Fibroblast of skin of right biceps (primary cell): ENCODE measurements at regions not wholly inside any gene's neighbourhood (a gene's known extent, or its start where the extent isn't known, plus 50 kb on each side); places are given as distances from the start of the nearest gene placed in this dataset.
"Not testable (repeated sequence)": the region's sequence is repeated elsewhere in the genome, so short reads cannot be mapped to it uniquely, and the experiment has no call there.

Experiments used
- DNase-seq: peaks from one replicate; pipeline ENCODE4 v3.0.0-alpha.2; 2013

DNA sequence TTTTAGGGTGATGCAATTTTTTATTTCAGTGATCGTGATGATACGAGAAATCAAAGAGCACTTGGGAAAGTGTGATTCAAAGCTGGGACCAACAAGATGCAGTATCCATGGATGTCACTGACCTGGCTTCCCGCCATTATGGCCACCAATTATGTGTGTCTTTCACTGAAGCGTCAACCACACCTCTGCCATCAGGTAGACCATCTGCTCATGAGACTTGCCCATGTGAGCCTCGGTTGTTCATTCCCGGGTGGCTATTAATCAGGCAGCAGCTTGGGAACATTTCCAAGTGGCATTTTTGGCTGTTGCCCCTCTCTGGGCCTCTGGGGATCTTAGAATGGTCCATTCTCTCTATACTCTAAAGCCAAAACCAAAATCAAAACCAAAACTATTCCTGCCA lies 436.0 kb upstream of the ADAMTSL1 start:
- no peak for DNase-seq

DNA sequence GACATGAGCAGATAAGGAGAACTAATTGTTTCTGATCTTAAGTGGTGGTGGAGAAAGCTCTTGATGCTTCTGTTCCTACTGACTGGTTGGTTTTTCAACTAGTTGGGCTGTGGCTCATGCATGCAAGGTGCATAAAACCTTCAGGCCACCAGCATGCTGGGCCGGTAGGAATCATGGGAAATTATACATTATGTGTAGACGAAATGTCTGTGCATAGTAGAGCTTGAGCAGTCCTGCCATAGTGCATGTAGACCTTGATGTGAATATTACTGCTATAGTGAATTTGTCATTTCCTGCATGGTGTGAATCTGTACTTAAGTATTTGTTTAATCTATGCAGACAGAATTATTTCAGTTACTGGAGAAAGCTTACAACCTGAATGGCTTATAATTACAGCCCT lies 433.6 kb upstream of the ADAMTSL1 start:
- no peak for DNase-seq

DNA sequence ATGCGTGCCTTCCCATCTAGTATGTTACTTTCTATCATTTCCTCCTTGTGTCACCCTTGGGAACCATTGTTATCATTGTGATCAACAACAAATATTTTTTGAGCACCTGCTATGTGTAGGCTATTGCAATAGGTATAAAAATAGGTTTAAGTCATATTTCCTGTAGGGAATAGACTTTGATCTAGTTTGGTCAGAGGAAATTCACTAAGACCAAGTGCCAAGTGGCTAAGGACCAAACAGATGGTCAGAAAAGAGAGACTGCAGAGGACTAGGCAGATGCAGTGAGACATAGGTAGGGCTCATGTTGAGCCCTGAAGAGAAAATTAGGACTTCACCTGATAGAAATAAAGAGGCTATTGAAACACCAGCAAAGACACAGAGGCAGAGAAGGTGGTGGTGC lies 430.0 kb upstream of the ADAMTSL1 start:
- no peak for DNase-seq

DNA sequence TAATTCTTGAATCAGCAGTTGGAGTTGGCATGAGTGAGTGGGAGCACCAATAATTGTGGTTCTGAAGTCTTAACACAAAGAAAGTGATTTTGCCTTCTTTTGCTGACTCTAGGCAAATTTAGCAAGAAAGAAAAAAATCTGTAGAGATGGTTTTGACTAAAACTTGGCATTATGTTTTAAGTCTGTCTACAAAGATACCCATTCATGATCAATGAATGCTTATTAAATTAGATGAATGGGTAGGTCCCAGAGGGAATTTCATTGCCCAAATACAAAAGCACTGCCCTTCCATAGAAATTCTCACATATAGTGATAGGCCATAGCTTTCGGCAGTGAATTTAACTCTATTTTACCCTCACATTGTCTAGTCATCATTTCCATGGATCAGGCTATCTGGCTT lies 428.6 kb upstream of the ADAMTSL1 start:
- no peak for DNase-seq

DNA sequence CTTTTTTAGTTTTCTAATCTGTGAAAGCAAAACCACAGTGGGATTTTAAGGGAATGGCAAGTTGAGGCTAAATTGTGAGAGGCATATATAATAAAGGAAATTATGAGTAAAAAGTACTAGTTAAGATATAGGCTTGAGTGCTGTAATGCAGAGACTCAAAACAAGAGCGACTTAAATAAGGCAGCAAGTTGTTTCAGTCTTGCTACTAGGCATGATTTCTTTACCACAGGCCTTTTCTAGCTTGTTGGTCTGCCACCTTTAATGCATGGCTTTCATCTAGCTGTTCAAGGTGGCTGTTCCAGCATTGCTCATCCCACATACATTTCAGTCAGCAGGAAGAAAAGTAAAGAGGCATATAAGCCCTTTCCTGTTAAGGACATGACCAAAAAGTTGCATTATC lies 427.9 kb upstream of the ADAMTSL1 start:
- DNase-seq: no peak

DNA sequence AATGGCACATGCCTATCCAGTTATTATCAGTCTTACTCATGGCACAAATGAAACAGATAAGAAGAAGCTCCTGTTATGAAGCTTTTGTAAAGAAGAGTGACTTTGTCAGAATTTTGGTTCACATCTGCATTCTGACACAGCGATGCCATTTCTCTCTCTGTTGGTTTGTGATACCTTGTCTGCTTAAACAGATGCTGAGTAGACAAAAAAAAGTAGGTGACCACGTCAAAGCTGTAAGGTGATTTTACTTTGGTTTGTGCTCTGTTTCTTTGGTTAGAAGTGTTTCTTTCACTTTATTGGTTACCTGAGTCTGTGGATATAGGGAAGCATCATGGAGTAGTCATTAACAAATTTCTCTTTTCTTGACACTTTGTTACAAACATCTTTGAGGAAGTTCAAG lies 422.3 kb upstream of the ADAMTSL1 start:
- DNase-seq: no peak

DNA sequence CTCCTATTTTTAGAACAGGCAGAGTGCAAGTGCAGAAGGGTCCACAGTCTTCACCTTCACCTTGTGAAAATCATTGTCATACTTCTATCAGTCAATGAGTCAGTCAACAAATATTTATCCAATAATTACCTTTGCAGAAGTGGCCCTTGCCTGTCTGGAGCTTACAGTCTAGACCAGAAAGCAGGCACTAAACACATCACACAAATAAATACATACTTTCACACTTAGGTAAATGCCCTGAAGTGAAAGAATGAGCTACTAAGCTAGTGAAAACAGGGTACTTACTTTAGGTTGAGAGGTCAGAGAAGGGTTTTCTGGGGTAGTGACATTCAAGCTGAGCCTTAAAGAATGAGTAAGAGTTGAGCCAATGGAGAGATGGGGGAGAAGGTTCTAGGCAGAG lies 421.9 kb upstream of the ADAMTSL1 start:
- DNase-seq: no peak

DNA sequence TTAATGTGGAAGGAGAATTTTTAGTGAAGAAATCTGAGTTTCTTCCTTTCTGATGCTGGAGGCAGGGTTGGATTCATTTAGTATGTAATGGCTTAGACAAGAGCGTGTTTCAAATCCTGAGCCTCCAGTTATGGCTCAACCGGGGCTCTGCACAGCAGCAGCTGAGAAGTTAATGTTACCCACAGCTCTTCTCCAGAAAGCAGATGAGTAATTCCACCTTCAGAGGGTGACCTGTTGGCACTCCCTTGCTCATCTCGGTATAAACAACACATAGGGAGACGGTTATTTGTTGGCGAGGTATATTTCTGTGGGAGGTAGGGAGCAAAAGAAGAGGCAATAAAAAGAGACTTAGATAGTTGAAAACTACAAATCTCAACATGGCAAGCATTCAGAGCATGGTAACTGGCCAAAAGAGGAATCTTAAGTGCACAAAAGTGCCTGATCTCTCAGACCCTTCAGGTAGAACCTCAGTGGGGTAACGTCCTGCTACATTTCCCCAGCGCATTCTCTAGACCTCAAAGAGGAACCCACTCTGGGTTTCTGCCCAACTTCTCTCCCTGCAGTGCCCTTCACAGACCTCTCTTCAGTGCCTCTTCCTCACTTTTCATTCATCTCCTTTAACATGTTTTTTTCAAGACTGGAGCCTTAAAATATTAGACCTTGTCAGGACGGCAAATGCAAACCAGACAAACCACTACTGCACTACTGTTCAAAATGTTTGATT lies 417.5 kb upstream of the ADAMTSL1 start:
- DNase-seq: no peak

DNA sequence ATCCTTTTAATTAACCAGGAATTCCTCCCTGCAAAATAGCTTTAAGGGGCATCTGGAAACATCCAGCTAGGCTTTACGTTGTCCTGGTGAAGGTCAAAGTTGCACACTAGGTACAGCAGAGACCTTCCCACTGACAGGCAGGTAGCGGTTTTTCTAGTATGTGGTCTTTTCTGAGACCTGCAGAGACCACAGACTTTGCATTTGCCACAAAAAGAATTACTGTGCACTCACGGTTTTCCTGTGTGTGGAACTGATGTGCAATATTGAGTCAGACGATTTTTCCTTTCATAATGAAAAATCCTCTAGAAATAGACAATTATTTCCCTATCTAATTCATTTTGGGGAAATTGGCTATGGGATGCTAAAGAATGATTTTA lies 417.0 kb upstream of the ADAMTSL1 start:
- no peak for DNase-seq

DNA sequence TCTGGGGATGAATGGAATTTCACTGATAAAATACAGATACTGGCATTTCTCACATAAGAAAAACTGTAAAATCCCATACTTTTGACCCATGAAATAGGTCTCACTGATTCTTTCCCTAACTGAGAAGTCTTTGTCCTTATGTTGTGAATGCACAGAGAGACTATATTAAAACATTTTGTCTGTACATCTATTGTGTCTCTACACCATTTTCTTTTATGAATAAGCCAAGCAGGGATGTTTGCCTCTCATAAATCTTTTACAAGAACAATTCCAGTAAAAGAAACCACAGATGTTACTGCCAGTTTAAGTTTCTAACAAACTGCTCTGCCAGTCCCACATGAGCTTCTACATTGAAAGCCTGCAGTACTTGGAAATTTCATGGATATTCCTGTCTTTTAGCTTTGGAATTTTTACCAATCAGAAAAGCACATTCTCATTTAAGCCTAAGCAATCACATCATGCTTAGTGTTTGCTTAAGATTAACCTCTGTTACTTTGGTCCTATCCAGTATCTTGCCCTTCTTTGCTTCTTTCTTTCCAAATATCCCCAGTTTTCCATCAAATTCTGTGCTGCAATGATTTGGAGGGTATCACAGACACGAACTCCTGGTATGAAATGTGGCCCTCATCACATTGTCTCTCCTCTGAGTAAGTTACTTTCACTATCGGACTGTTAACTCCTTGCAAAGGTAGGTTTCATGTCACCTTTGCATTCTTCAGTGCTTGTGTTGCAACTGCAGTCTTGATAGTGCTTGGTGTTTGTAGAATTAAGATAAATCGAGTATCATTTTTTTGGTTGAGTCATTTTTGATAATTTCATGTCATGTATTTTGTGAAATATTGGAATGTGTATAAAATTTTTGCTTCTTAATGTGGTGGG lies 415.1 kb upstream of the ADAMTSL1 start:
- DNase-seq: no peak

DNA sequence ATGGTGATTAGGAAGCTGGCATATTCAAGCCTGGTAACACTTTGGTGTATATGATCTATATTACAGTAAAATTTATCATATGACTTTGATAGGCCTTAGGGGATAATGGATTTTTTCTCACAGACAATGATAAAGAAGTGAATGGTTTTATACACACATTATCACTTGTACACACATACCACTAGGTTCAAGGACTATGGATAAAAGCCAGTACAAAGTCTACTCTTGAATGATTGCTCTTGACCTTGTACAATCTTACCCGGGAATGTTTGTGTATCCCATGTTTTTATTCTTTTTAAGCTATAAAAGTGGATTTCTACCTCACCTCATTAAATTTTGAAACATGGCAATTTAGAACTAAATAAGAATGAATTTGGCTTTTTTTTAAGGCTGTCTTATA lies 414.5 kb upstream of the ADAMTSL1 start:
- DNase-seq: no peak

DNA sequence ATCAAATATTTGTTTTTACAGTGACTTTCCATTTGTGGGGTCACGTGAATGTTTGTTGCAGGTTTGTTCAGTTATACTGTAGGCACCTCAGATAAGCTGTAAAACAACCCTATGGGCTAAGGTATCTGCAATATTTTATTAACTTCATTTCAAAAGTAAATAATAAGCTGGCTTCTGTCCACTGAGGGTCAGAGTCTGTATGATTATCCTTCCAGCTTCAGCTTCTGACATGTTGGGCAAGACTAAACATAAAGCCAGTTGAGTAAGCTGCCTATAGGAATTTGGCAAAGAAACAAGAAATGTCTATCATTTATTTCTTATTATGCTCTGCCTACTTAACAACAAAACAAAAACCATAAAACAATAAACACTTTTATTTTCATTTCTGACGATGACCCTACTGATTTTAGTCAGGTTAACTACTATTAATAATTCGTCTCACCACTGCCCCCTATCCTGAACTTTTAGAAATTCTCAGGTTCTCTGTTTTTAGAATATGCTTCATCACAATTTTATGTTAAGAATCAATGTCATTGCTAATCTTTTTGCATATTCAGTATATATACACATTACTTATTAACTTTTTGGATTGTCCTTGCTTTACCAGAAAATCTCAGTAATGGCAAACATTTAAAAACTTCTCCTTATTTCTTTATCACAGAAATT lies 413.6 kb upstream of the ADAMTSL1 start:
- DNase-seq: no peak

DNA sequence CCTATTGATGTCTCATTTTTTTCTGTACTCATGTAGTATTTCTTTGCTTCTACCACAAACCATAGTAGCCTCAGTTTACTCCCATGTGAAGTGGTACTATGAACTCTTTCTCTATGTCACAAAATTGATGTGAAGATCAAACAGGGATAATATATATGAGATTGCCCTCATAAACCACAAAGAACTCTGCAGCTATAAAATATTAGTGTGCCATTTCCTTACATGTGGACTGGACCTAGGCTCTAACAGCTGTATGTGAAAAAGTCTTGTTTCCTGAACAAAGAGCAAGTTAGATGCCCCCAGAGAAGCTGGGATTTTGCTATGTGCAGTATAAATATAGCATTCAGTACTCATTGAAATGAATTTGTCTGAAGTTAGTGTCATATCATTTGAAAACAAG lies 412.6 kb upstream of the ADAMTSL1 start:
- no peak for DNase-seq

DNA sequence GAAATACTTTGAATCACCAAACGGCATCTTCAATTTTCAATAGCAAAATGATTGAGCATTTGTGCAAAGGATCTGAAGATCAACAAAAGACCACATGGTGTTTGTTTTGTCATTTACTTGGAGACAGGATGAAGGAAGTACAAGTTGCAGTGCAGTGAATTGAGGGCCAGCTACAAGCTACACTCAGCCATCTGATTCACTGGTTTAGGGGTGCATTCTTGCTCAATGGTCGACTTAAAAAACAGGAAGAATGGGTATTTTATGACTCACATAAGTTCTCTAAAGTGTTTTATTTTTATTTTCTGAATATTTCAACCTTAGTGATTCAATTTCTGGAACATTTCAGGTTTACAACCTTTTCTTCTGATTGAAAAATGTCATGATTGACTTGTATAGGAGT lies 412.1 kb upstream of the ADAMTSL1 start:
- DNase-seq: peak; percentile 18

DNA sequence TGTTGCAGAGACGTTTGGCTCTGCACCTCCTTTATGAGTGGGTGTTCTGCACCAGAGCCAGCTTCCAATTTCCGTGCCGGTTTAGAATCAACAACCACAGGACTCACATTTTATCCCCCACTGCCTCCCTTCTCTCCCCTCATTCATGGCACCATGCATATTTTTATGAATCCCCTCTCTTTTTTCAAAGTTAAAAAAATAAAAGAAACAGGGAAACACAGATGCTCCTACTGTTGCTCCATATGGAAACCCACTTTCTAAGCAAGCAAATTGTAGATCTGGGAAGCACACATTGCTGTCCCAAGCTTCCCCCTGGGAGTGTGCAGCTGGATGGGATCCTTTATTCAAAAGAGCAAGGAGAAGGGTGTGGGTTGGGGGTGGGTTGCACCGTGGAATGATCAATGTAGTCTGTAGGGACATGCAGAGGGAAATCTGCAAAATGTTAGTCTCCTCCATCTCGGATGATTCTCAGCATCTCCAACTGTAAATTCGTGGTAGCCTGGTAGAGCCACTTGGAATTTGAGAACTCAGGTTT lies 410.0 kb upstream of the ADAMTSL1 start:
- no peak for DNase-seq

DNA sequence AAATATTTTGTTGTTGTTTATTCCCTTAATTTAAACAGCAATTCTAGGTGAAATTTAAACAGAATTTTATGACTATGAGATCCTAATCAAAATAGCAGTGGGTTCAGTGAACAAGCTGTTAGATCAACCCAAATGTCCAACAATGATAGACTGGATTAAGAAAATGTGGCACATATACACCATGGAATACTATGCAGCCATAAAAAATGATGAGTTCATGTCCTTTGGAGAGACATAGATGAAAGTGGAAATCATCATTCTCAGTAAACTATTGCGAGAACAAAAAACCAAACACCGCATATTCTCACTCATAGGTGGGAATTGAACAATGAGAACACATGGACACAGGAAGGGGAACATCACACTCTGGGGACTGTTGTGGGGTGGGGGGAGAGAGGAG lies 407.3 kb upstream of the ADAMTSL1 start:
- DNase-seq: not testable (repeated sequence)

DNA sequence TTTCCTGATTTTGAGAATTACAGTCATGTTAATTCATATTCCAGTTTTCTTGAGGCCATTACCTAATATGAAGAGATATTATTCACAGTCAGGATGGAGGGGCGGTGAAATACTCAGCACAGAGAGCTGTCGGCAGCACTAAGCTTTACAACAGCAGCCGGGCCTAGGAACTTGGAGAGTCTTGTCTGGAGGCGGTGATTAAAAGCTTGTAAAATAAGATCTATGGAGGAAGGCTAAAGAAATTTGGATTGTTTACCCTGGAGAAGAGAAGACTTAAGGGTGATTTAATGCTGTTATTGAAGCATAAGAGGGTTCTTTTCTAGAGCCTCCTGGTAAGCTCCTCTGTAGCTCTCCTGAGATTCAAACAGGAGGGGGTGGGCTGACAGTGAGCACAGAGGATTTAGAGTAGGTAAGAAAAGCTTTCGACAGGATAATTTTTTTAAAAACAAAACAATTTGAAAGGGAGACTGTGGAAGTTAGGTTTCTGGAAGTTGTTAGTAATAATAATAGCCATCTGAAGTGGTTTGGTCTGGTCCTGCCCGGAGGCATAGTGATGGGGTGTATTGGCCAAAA lies 406.3 kb upstream of the ADAMTSL1 start:
- no peak for DNase-seq

DNA sequence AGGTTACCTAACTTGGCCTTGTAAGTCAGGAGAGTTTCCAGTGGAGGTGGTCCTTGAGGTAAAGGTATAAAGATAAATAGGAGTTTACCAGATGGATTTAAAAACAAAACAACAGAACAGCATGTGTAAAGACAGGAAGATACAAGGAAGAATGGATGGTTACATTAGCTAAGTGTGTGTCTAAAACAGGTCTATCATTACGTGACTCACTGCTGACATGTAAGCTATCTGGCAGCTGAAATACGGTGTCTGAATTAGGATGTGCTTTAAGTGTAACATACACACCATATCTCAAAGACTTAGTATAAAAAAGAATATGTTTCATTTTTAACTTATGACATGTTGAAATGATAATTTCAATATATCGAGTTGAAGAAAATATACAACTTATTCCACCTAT lies 405.1 kb upstream of the ADAMTSL1 start:
- peak; percentile 12 for DNase-seq

DNA sequence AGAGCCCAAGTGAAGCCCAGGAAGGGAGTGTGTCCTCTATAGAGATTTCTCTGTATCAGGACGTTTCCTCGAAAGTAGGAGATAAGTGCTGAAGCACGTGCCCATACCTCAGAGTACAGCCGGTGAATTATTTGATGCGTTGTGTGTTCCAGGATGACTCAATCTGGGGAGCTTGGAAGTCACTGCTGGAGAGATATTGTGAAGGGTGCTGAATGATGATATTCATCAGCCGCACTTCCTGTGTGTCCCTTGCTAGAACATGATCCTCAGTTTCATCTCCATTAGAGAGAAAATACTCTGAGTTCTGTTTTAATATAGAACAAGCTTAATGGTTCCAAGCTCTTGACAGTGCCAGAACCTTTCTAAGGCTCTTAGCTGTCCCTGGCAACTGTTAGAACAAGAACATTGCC lies 402.3 kb upstream of the ADAMTSL1 start:
- DNase-seq: peak; percentile 65

DNA sequence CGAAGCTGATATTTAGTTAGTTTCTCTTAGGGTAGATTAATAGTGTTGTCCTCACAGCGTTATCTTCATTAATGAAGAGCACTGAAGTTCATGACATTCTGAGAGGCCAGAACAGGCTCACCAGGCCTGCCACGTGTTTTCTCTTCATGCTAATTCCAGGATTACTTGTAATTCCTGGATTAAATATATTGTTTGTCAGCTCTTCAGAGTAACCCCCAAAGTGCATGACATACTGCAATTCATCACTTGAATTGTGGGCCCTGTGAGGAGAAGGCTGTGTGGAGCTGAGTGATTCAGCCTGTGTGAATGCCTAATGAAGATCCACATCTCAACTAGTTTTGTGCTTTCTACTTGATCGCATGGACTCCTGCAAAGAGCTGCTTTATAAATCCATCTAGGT lies 401.0 kb upstream of the ADAMTSL1 start:
- peak; percentile 58 for DNase-seq

DNA sequence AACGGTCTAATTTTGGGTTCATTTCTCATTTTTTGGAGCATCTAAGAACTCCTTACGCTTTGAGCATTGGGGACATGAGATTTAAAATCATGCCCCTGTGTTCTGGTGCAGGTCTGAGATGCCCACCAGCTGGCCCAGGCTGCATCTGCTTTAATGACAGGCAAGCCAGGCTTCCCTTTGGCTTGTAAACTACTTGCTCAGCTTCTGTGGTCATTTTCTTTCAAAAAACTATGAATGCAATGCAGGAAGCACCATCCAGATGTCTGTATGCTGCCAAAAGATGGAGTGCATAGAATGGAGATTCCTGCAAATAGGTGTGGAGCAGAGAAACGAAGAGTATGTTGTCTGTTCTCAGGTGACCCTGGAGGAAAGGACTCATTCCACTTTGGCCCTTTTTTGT lies 399.9 kb upstream of the ADAMTSL1 start:
- DNase-seq: peak; percentile 30

DNA sequence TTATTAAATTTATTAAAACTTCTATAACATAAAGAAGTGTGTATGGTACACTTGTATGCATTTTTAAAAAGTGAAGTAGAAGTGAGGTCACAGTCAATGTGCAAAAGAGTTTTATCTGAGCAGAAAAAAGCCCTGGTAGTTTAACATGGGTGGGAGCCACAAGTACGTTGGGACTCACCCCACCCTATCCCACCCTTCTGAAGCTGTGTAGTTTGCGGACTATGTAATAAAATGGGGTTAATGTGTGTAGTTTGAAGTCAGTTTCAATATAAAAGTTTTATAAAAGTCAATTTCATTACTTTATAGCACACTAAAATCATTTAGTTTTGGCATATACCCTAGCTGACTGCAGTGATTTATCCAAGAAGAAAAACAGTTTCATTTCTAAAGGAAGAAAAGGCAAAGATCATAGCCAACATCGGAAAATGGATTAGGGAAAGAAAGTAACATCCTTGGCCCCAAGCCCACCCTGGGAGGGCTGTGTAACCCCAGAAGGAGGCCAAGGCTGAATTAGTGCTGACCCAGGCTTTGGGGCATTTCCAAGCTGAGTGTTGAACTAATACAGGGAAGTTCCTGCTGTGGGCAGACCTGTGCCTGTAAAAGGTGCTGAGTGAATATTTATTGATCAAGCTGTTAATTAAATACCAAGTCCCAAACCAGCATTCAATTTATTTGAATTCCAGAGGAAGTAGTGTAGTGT lies 398.6 kb upstream of the ADAMTSL1 start:
- DNase-seq: no peak
